Loucy (cell line): ENCODE measurements at regions not wholly inside any gene's neighbourhood (a gene's known extent, or its start where the extent isn't known, plus 50 kb on each side); places are given as distances from the start of the nearest gene placed in this dataset.

Experiments
- EZH2phosphoT487 ChIP-seq: fragments of 200-600 bp; IDR thresholded peaks from 2 replicates; pipeline ENCODE4 v1.6.1; 2018; ENCODE audit warnings: antibody characterized with exemption, mild to moderate bottlenecking, moderate library complexity, borderline replicate concordance
- TF ChIP-seq, protein P1 (sequence below): fragments of 200-600 bp; sonication (generic); conservative IDR thresholded peaks from 2 replicates; pipeline ENCODE4 v1.5.1; 2014; ENCODE audit warnings: mild to moderate bottlenecking, antibody characterized with exemption, low read length

GRCh38 chr2:15069149-15069548 lies 436.6 kb downstream of the LRATD1 start:
- TF ChIP-seq, protein P1, sequence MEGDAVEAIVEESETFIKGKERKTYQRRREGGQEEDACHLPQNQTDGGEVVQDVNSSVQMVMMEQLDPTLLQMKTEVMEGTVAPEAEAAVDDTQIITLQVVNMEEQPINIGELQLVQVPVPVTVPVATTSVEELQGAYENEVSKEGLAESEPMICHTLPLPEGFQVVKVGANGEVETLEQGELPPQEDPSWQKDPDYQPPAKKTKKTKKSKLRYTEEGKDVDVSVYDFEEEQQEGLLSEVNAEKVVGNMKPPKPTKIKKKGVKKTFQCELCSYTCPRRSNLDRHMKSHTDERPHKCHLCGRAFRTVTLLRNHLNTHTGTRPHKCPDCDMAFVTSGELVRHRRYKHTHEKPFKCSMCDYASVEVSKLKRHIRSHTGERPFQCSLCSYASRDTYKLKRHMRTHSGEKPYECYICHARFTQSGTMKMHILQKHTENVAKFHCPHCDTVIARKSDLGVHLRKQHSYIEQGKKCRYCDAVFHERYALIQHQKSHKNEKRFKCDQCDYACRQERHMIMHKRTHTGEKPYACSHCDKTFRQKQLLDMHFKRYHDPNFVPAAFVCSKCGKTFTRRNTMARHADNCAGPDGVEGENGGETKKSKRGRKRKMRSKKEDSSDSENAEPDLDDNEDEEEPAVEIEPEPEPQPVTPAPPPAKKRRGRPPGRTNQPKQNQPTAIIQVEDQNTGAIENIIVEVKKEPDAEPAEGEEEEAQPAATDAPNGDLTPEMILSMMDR, result no peak
- no peak for TF ChIP-seq EZH2phosphoT487
